ENCODE measurements at regions not wholly inside any gene's neighbourhood (a gene's known extent, or its start where the extent isn't known, plus 50 kb on each side); places are given as distances from the start of the nearest gene placed in this dataset.

DNA sequence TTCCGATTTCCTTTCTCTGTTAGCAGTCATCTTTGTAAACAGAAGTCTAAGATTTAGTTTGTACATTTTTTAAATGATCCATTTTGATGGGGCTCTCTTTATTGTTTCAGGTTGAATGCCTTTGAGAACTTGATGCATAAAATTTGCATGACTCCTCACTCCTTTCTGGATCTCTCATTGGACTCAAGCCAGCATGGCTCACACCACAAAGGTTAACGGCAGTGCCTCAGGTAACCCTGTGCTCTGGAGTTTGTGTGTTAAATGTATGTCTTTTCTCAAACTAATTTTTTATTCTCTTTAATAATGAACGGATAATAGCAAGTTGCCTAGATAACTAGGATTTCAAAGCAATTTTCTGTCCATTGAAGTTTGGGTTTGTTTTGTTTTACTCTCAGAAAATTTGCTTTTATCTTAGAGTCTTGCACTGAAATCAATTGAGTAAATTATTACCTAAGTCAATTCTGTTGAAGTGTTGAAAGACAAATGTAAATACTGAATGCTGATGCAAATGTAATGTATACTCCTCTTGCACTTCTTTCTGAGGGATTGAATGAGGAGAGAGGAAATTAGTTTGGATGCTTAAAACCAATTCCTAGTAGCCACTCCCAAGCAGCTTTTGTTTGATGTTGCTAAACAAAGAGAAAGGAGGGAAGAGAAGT is 164.6 kb upstream of the DMRT1 start (continued):
- TF ChIP-seq, protein P1, sequence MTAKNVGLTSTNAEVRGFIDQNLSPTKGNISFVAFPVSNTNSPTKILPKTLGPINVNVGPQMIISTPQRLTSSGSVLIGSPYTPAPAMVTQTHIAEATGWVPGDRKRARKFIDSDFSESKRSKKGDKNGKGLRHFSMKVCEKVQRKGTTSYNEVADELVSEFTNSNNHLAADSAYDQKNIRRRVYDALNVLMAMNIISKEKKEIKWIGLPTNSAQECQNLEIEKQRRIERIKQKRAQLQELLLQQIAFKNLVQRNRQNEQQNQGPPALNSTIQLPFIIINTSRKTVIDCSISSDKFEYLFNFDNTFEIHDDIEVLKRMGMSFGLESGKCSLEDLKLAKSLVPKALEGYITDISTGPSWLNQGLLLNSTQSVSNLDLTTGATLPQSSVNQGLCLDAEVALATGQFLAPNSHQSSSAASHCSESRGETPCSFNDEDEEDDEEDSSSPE (CRISPR knock-in tag; IDR thresholded peaks at IDR 0.05), result no peak
- TF ChIP-seq, protein P2, sequence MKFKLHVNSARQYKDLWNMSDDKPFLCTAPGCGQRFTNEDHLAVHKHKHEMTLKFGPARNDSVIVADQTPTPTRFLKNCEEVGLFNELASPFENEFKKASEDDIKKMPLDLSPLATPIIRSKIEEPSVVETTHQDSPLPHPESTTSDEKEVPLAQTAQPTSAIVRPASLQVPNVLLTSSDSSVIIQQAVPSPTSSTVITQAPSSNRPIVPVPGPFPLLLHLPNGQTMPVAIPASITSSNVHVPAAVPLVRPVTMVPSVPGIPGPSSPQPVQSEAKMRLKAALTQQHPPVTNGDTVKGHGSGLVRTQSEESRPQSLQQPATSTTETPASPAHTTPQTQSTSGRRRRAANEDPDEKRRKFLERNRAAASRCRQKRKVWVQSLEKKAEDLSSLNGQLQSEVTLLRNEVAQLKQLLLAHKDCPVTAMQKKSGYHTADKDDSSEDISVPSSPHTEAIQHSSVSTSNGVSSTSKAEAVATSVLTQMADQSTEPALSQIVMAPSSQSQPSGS (CRISPR knock-in tag; IDR thresholded peaks at IDR 0.05), result peak; percentile 49; the same call in 1 of the 2 replicates
- TF ChIP-seq, protein P3, sequence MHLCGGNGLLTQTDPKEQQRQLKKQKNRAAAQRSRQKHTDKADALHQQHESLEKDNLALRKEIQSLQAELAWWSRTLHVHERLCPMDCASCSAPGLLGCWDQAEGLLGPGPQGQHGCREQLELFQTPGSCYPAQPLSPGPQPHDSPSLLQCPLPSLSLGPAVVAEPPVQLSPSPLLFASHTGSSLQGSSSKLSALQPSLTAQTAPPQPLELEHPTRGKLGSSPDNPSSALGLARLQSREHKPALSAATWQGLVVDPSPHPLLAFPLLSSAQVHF (CRISPR knock-in tag; IDR thresholded peaks at IDR 0.05), result no peak
- peak; percentile 55; the same call in 1 of the 2 replicates for TF ChIP-seq KMT2B (CRISPR knock-in tag; IDR thresholded peaks at IDR 0.05)
- no peak for TF ChIP-seq MZF1 (CRISPR knock-in tag; IDR thresholded peaks at IDR 0.05; ENCODE audit: borderline replicate concordance)
- TF ChIP-seq MED1 (CRISPR knock-in tag; IDR thresholded peaks at IDR 0.05), result peak; percentile 97
- TF ChIP-seq, protein P4, sequence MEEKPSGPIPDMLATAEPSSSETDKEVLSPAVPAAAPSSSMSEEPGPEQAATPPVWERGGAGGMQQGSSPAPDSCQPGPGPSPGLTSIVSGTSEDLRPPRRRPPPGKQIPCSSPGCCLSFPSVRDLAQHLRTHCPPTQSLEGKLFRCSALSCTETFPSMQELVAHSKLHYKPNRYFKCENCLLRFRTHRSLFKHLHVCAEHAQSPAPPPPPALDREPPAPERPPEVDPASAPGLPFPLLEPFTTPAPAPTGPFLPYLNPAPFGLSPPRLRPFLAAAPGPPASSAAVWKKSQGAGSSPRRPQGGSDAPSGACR (CRISPR knock-in tag; IDR thresholded peaks at IDR 0.05), result no peak
- no peak for TF ChIP-seq PAX8 (CRISPR knock-in tag; IDR thresholded peaks at IDR 0.05; ENCODE audit: borderline replicate concordance)
- no peak for TF ChIP-seq EEA1 (CRISPR knock-in tag; IDR thresholded peaks at IDR 0.05; ENCODE audit: borderline replicate concordance)
- TF ChIP-seq JDP2 (CRISPR knock-in tag; IDR thresholded peaks at IDR 0.05; ENCODE audit: borderline replicate concordance), result no peak
- peak; percentile 9; the same call in 1 of the 2 replicates for TF ChIP-seq NR2C2 (CRISPR knock-in tag; IDR thresholded peaks at IDR 0.05; ENCODE audit: borderline replicate concordance)
- no peak for TF ChIP-seq ZSCAN20 (CRISPR knock-in tag; IDR thresholded peaks at IDR 0.05; ENCODE audit: borderline replicate concordance)
- TF ChIP-seq, protein P5, sequence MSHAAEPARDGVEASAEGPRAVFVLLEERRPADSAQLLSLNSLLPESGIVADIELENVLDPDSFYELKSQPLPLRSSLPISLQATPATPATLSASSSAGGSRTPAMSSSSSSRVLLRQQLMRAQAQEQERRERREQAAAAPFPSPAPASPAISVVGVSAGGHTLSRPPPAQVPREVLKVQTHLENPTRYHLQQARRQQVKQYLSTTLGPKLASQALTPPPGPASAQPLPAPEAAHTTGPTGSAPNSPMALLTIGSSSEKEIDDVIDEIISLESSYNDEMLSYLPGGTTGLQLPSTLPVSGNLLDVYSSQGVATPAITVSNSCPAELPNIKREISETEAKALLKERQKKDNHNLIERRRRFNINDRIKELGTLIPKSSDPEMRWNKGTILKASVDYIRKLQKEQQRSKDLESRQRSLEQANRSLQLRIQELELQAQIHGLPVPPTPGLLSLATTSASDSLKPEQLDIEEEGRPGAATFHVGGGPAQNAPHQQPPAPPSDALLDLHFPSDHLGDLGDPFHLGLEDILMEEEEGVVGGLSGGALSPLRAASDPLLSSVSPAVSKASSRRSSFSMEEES (CRISPR knock-in tag; IDR thresholded peaks at IDR 0.05), result no peak; the same call in none of the 2 replicates
- no peak for TF ChIP-seq ZNF878 (CRISPR knock-in tag; IDR thresholded peaks at IDR 0.05)
- TF ChIP-seq, protein P6, sequence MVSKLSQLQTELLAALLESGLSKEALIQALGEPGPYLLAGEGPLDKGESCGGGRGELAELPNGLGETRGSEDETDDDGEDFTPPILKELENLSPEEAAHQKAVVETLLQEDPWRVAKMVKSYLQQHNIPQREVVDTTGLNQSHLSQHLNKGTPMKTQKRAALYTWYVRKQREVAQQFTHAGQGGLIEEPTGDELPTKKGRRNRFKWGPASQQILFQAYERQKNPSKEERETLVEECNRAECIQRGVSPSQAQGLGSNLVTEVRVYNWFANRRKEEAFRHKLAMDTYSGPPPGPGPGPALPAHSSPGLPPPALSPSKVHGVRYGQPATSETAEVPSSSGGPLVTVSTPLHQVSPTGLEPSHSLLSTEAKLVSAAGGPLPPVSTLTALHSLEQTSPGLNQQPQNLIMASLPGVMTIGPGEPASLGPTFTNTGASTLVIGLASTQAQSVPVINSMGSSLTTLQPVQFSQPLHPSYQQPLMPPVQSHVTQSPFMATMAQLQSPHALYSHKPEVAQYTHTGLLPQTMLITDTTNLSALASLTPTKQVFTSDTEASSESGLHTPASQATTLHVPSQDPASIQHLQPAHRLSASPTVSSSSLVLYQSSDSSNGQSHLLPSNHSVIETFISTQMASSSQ (IDR thresholded peaks at IDR 0.05; ENCODE audit: low read depth), result peak; percentile 96
- TF ChIP-seq, protein P6 (CRISPR knock-in tag; IDR thresholded peaks at IDR 0.05; ENCODE audit: borderline replicate concordance), result peak; percentile 92; the same call in 1 of the 2 replicates
- TF ChIP-seq PAF1 (CRISPR knock-in tag; IDR thresholded peaks at IDR 0.05), result no peak
- no peak for TF ChIP-seq ZNF431 (CRISPR knock-in tag; IDR thresholded peaks at IDR 0.05; ENCODE audit: borderline replicate concordance, low read depth)
- no peak for TF ChIP-seq ZNF17 (CRISPR knock-in tag; IDR thresholded peaks at IDR 0.05)
- TF ChIP-seq FOXK1 (CRISPR knock-in tag; IDR thresholded peaks at IDR 0.05; ENCODE audit: borderline replicate concordance, low read depth), result peak; percentile 65; the same call in 1 of the 2 replicates

All from HepG2 (cell line).